ENCODE measurements at regions not wholly inside any gene's neighbourhood (a gene's known extent, or its start where the extent isn't known, plus 50 kb on each side); places are given as distances from the start of the nearest gene placed in this dataset.
A peak's percentile ranks its signal among the peaks of the same experiment; 100 is the strongest.

GRCh38 chr12:114284041-114284440 is 121.9 kb downstream of the TBX5 start:
- no CpG with 5 or more reads among the region's 4 CpGs for WGBS (ENCODE audit: insufficient coverage)
- no peaks in the 10 kb centered on the region for H3K9me3 ChIP-seq (ENCODE audit: control insufficient read depth, insufficient read depth, low read length)

GRCh38 chr12:114275932-114276785 is 129.8 kb downstream of the TBX5 start:
- Histone ChIP-seq H3K27ac (ENCODE audit: low read depth, low read length) (no peak overlapping the region), H3K36me3 (ENCODE audit: control insufficient read depth, insufficient read depth, low read length) (no peaks in the 10 kb centered on the region), H3K27me3 (ENCODE audit: control insufficient read depth, insufficient read depth, low read length) (no peaks in the 10 kb centered on the region), H3K9me3 (ENCODE audit: control insufficient read depth, insufficient read depth, low read length) (no peaks in the 10 kb centered on the region), H3K4me1 (ENCODE audit: control insufficient read depth, insufficient read depth, low read length) (no peaks in the 10 kb centered on the region), H3K4me3 (ENCODE audit: low read depth, low read length) (no peak overlapping the region)
- 40% methylated on average over 2 of the region's 3 CpGs for WGBS (ENCODE audit: insufficient coverage)
- no peak for DNase-seq (ENCODE audit: low read depth in 4 of 6, low spot score in 6 of 6)

More at GRCh38 chr12:114284041-114284440, 121.9 kb downstream of the TBX5 start:
- no peaks in the 10 kb centered on the region for H3K36me3 ChIP-seq (ENCODE audit: control insufficient read depth, insufficient read depth, low read length)
- no peak overlapping the region for H3K4me3 ChIP-seq (ENCODE audit: low read depth, low read length)
- DNase-seq (ENCODE audit: low read depth in 4 of 6, low spot score in 6 of 6): no peak
- H3K27ac ChIP-seq (ENCODE audit: low read depth, low read length): no peak overlapping the region
- H3K4me1 ChIP-seq (ENCODE audit: control insufficient read depth, insufficient read depth, low read length): no peaks in the 10 kb centered on the region
- H3K27me3 ChIP-seq (ENCODE audit: control insufficient read depth, insufficient read depth, low read length): no peaks in the 10 kb centered on the region

GRCh38 chr12:114275086-114275485 is 130.9 kb downstream of the TBX5 start:
- no peak overlapping the region for H3K4me3 ChIP-seq (ENCODE audit: low read depth, low read length)
- no peaks in the 10 kb centered on the region for H3K27me3 ChIP-seq (ENCODE audit: control insufficient read depth, insufficient read depth, low read length)
- no peaks in the 10 kb centered on the region for H3K4me1 ChIP-seq (ENCODE audit: control insufficient read depth, insufficient read depth, low read length)
- DNase-seq (ENCODE audit: low read depth in 4 of 6, low spot score in 6 of 6): no peak
- no peaks in the 10 kb centered on the region for H3K9me3 ChIP-seq (ENCODE audit: control insufficient read depth, insufficient read depth, low read length)
- no peaks in the 10 kb centered on the region for H3K36me3 ChIP-seq (ENCODE audit: control insufficient read depth, insufficient read depth, low read length)
- 64% methylated on average over 4 of the region's 4 CpGs for WGBS (ENCODE audit: insufficient coverage)
- H3K27ac ChIP-seq (ENCODE audit: low read depth, low read length): no peak overlapping the region

- H3K4me3 ChIP-seq (ENCODE audit: low read depth, low read length): no peak overlapping the region
- no peaks in the 10 kb centered on the region for H3K36me3 ChIP-seq (ENCODE audit: control insufficient read depth, insufficient read depth, low read length)
- no CpG with 5 or more reads among the region's 1 CpG for WGBS (ENCODE audit: insufficient coverage)
- no peaks in the 10 kb centered on the region for H3K4me1 ChIP-seq (ENCODE audit: control insufficient read depth, insufficient read depth, low read length)
- no peaks in the 10 kb centered on the region for H3K9me3 ChIP-seq (ENCODE audit: control insufficient read depth, insufficient read depth, low read length)
- DNase-seq (ENCODE audit: low read depth in 4 of 6, low spot score in 6 of 6): peak in 1 of 6 donors; percentile 15
- H3K27ac ChIP-seq (ENCODE audit: low read depth, low read length): no peak overlapping the region
- H3K27me3 ChIP-seq (ENCODE audit: control insufficient read depth, insufficient read depth, low read length): no peaks in the 10 kb centered on the region
These were observed 131.8 kb downstream of the TBX5 start for GRCh38 chr12:114274131-114274530.

- H3K27ac ChIP-seq (ENCODE audit: low read depth, low read length): no peak overlapping the region
- H3K27me3 ChIP-seq (ENCODE audit: control insufficient read depth, insufficient read depth, low read length): peaks cover 2% of the 10 kb centered on the region
- no peak for DNase-seq (ENCODE audit: low read depth in 4 of 6, low spot score in 6 of 6)
- H3K9me3 ChIP-seq (ENCODE audit: control insufficient read depth, insufficient read depth, low read length): no peaks in the 10 kb centered on the region
- 0% methylated on average over 1 of the region's 5 CpGs for WGBS (ENCODE audit: insufficient coverage)
- H3K4me3 ChIP-seq (ENCODE audit: low read depth, low read length): no peak overlapping the region
- H3K36me3 ChIP-seq (ENCODE audit: control insufficient read depth, insufficient read depth, low read length): no peaks in the 10 kb centered on the region
- H3K4me1 ChIP-seq (ENCODE audit: control insufficient read depth, insufficient read depth, low read length): no peaks in the 10 kb centered on the region
These were observed 133.3 kb downstream of the TBX5 start for GRCh38 chr12:114272605-114273004.

- H3K27me3 ChIP-seq (ENCODE audit: control insufficient read depth, insufficient read depth, low read length): peaks cover 2% of the 10 kb centered on the region
- DNase-seq (ENCODE audit: low read depth in 4 of 6, low spot score in 6 of 6): peak in 1 of 6 donors; percentile 27
- H3K36me3 ChIP-seq (ENCODE audit: control insufficient read depth, insufficient read depth, low read length): no peaks in the 10 kb centered on the region
- no peak overlapping the region for H3K4me3 ChIP-seq (ENCODE audit: low read depth, low read length)
- no peaks in the 10 kb centered on the region for H3K4me1 ChIP-seq (ENCODE audit: control insufficient read depth, insufficient read depth, low read length)
- 10% methylated on average over 2 of the region's 2 CpGs for WGBS (ENCODE audit: insufficient coverage)
- no peaks in the 10 kb centered on the region for H3K9me3 ChIP-seq (ENCODE audit: control insufficient read depth, insufficient read depth, low read length)
- H3K27ac ChIP-seq (ENCODE audit: low read depth, low read length): no peak overlapping the region
These were observed 133.9 kb downstream of the TBX5 start for GRCh38 chr12:114272071-114272470.

- WGBS (ENCODE audit: insufficient coverage): 58% methylated on average over 2 of the region's 2 CpGs
- H3K4me3 ChIP-seq (ENCODE audit: low read depth, low read length): no peak overlapping the region
- H3K27ac ChIP-seq (ENCODE audit: low read depth, low read length): no peak overlapping the region
- H3K36me3 ChIP-seq (ENCODE audit: control insufficient read depth, insufficient read depth, low read length): no peaks in the 10 kb centered on the region
- no peaks in the 10 kb centered on the region for H3K4me1 ChIP-seq (ENCODE audit: control insufficient read depth, insufficient read depth, low read length)
- DNase-seq (ENCODE audit: low read depth in 4 of 6, low spot score in 6 of 6): no peak
- no peaks in the 10 kb centered on the region for H3K9me3 ChIP-seq (ENCODE audit: control insufficient read depth, insufficient read depth, low read length)
- peaks cover 2% of the 10 kb centered on the region for H3K27me3 ChIP-seq (ENCODE audit: control insufficient read depth, insufficient read depth, low read length)
These were observed 136.8 kb downstream of the TBX5 start for GRCh38 chr12:114269153-114269552.

- Histone ChIP-seq H3K4me3 (ENCODE audit: low read depth, low read length) (no peak overlapping the region), H3K27ac (ENCODE audit: low read depth, low read length) (no peak overlapping the region), H3K4me1 (ENCODE audit: control insufficient read depth, insufficient read depth, low read length) (no peaks in the 10 kb centered on the region), H3K36me3 (ENCODE audit: control insufficient read depth, insufficient read depth, low read length) (no peaks in the 10 kb centered on the region), H3K9me3 (ENCODE audit: control insufficient read depth, insufficient read depth, low read length) (no peaks in the 10 kb centered on the region), H3K27me3 (ENCODE audit: control insufficient read depth, insufficient read depth, low read length) (peaks cover 2% of the 10 kb centered on the region)
- no CpG with 5 or more reads among the region's 1 CpG for WGBS (ENCODE audit: insufficient coverage)
- no peak for DNase-seq (ENCODE audit: low read depth in 4 of 6, low spot score in 6 of 6)
These were observed 139.4 kb downstream of the TBX5 start for GRCh38 chr12:114266536-114266935.

GRCh38 chr12:114265036-114265435 is 140.9 kb downstream of the TBX5 start:
- H3K27ac ChIP-seq (ENCODE audit: low read depth, low read length): no peak overlapping the region
- H3K9me3 ChIP-seq (ENCODE audit: control insufficient read depth, insufficient read depth, low read length): no peaks in the 10 kb centered on the region
- H3K27me3 ChIP-seq (ENCODE audit: control insufficient read depth, insufficient read depth, low read length): peaks cover 2% of the 10 kb centered on the region
- H3K4me3 ChIP-seq (ENCODE audit: low read depth, low read length): no peak overlapping the region
- 67% methylated on average over 1 of the region's 3 CpGs for WGBS (ENCODE audit: insufficient coverage)
- H3K4me1 ChIP-seq (ENCODE audit: control insufficient read depth, insufficient read depth, low read length): no peaks in the 10 kb centered on the region
- no peaks in the 10 kb centered on the region for H3K36me3 ChIP-seq (ENCODE audit: control insufficient read depth, insufficient read depth, low read length)
- DNase-seq (ENCODE audit: low read depth in 4 of 6, low spot score in 6 of 6): no peak
